Esophagus squamous epithelium (tissue), 4 donors: ENCODE measurements at regions not wholly inside any gene's neighbourhood (a gene's known extent, or its start where the extent isn't known, plus 50 kb on each side); places are given as distances from the start of the nearest gene placed in this dataset.

Experiments
- CTCF ChIP-seq, 6 experiments: fragments of 450-650 bp in 4 of 6; fragments of 200-600 bp in 2 of 6; sonication (generic) in 2 of 6; IDR thresholded peaks; one replicate each; pipeline ENCODE4 v1.5.1; 2016 to 2019; ENCODE audit warnings: antibody characterized with exemption in 6 of 6, mild to moderate bottlenecking in 4 of 6, moderate library complexity in 4 of 6
- POLR2A ChIP-seq, 4 donors: fragments of 450-650 bp; IDR thresholded peaks; one replicate each; pipeline ENCODE4 v1.6.1; 2017; ENCODE audit warnings: antibody characterized with exemption in 4 of 4, mild to moderate bottlenecking in 4 of 4, moderate library complexity in 3 of 4

- no peak for TF ChIP-seq CTCF (IDR thresholded peaks at IDR 0.05)
- no peak for TF ChIP-seq POLR2A (IDR thresholded peaks at IDR 0.05)
These were observed 53.7 kb downstream of the NACA2 start for GRCh38 chr17:61537264-61537771.
